ENCODE measurements at regions not wholly inside any gene's neighbourhood (a gene's known extent, or its start where the extent isn't known, plus 50 kb on each side); places are given as distances from the start of the nearest gene placed in this dataset.

DNA sequence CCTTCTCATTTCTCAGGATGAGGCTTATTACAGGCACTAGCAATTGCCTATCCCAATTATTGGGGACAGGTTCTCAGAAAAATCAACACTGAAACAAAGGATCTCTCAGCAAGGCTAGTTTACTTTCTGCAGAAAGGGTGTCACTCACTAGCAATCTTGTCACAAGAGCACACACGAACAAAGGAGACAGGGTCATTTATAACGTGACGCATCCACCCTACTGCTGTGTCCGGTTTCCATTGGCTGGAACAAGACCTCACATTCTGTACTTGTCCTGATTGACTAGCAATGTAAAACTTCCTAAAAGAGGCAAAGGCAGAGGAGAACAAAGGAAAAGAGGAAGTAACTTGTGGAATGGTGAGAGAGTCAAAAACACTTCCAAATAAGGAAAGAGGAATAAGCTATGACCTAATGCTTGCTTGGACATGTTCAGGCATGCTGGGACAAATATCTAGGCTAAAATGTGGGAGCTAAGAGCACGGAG is 160.2 kb upstream of the STXBP5 start:
- DNase-seq: no peak

GRCh38 chr6:147046141-147046877 is 157.9 kb upstream of the STXBP5 start:
- DNase-seq: no peak

- no peak for DNase-seq
Measured at GRCh38 chr6:147048930-147049329, 155.3 kb upstream of the STXBP5 start.

- DNase-seq: no peak
Measured at GRCh38 chr6:147053311-147053921, 150.8 kb upstream of the STXBP5 start.

- no peak for DNase-seq
Measured at GRCh38 chr6:147054158-147054557, 150.1 kb upstream of the STXBP5 start.

- no peak for DNase-seq
Measured at GRCh38 chr6:147054871-147055270, 149.3 kb upstream of the STXBP5 start.

GRCh38 chr6:147055821-147056392 is 148.3 kb upstream of the STXBP5 start:
- DNase-seq: no peak

GRCh38 chr6:147057188-147057587 is 147.0 kb upstream of the STXBP5 start:
- DNase-seq: no peak

GRCh38 chr6:147057705-147058342 is 146.4 kb upstream of the STXBP5 start:
- DNase-seq: no peak

DNA sequence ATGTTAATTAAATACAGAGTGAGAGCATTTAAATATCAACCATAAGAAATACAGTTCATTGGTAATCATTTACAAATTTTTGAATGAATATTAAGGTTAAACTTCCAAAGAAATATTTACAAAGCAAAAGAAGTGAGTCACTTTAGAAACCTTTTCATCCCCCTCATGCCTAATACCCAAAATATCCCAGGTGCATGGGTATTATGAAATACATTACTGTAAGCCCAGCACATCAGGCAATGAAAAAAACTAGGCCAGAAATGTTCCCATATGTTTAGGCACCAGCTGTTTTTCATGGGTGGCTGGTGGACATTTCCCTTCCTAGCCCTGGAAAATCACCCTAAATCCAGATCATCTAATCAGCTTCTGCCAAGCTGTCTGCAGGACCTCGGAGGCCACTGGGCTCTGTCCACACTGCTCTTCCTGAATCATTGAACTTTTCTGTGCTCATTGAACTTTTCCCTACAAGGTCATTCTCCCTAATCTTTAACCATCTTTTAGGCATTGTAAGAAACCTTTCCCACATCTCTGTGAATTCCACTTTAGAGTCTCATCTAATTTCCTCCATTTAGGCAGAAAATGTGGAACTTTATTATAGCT is 145.3 kb upstream of the STXBP5 start:
- DNase-seq: no peak

- no peak for DNase-seq
Measured at GRCh38 chr6:147060636-147061035, 143.6 kb upstream of the STXBP5 start.

DNA sequence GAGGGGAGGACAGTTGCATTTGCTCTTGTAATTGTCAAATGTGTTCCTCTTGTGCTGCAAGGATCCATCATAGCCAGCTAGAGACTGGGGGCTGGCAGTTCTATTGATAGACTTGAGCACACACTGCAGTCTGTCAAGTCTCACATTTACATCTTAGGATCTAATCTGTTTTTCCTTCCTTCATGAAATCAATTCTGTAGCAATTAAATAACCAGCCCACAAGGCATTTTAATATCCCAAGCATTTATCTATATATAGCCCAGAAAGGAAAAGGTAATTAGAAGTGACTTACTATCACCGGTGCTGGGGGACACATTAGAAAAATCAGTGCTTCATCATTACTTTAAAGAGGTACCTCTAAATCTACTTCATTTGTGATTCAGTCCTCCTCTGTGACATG is 143.0 kb upstream of the STXBP5 start:
- DNase-seq: no peak

DNA sequence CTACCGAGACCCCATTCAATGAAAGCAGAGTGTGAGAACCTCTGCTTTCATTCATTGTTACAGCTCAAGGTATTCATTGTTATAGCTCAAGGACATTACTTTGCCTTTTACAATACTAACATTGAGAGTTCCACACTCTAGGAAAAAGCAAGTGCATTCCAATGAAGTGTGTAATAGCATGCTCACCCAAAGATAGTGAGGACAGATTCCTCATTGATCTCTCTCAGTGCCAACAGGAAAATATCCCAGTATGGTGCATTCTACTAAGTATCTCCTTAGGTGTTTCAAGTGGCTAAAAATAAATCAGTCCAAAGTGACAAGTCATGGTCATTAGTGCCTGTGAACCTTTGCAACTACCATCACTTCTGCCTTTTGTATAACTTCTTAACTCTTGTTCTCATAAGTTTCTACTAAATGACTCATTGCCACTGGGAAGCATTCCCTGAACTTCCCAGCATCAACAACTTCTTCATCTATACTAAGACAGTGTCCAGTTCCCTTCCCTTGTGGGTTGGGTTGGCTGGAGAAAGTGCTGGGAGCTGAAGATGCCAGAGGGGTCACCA is 140.7 kb upstream of the STXBP5 start:
- no peak for DNase-seq

DNA sequence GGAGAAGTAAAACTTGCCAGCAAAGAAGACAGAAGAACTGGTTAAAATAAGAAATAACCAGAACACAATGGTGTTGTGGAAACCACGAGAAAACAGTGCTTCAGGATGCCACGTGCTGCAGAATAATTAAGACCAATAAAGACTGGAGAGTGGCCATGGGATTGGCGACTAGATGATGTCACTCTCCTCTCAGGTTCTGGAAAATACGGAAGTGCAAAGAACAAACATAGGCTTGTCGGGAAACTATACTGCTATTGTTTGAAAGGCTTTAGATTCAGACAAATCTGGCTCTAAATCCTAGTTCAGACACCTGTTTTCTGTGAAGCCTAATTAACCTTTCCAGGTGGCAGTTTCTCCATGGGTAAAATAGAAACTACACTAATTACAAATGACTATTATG is 138.4 kb upstream of the STXBP5 start:
- DNase-seq: no peak

DNA sequence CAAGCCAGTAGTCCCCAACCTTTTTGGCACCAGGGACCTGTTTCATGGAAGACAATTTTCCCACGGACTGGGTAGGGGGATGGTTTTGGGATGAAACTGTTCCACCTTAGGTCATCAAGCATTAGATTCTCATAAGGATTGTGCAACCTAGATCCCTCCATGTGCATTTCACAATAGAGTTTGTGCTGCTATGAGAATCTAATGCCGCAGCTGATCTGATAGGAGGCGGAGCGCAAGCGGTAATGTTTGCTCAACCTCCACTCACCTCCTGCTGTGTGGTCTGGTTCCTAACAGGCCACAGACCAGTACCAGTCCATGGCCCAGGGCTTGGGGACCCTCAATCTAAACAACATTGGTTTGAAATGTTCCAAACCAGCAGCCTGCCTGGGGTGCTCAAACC is 137.0 kb upstream of the STXBP5 start:
- DNase-seq: no peak

DNA sequence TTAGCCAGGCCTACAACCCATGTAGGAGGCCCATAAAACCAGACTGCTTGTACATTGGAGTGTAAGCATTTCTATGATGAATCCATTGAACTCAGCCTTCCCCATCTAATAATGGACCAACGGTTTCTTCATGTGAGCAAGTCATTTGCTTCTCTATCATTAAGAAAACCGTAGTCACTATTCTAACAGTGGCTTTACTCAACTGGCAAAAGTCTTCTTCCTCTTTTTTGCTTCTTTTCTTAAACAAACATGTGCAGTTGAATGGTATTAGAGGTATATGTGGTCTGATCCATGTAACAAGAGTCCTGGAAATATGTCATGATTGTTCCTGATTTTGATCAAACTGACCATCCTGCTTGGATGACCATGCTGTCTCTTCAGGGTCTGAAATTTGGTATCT is 132.4 kb upstream of the STXBP5 start:
- DNase-seq: no peak

DNA sequence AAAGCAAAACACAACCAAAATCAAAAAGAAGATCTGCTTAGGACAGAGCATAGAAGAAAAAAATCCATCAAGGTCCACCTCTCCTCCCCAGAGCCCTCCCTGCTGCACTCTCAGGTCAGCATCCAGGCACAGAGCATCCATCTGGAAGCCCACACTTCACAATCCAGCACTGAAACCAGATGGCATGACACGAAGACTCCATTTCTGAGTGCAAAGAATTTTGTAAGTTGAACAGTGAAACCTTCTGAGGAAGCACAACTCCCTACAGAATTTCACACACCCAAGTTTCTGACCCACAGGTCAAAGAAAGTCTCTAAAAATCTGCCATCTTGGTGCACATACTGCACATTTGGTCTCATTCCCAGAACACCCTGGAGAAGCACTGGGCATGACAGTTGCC is 128.8 kb upstream of the STXBP5 start:
- no peak for DNase-seq

DNA sequence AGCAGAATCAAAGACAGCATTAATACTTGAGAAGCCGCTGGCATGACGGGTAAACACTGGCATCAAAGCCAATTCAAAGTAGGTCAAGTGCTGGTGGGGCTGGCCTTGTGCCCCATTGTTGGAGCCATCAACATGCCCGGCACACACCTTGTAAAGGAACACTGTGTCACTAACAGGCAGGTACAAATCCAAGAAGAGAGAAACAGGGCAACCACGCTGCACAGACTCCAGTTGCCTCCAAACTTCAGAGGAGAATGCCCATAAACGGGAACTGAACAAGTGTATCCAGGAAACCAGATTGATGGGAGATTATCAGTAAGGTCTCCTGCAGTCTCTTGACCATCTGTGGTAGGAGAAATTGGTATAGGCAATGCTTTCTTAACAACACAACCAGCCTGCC is 127.0 kb upstream of the STXBP5 start:
- DNase-seq: no peak

DNA sequence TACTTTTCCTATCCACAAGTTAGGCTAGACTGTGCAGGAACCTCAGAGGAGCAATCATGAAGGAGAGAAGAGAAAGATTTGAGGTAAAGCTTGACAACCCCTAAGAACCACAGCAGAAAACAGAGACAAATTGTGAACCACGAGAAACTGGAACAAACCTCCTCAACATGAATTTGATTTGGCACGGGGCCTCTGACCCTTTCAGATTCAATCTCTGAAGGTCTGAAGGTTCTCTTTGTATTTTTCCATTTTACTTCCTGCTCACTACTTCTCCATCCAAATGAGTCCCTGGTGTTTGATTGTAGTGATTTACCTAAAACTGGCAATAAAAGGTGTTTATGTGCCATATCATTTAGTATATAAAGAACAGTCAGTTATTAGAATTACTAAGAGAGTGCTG is 126.1 kb upstream of the STXBP5 start:
- no peak for DNase-seq

DNA sequence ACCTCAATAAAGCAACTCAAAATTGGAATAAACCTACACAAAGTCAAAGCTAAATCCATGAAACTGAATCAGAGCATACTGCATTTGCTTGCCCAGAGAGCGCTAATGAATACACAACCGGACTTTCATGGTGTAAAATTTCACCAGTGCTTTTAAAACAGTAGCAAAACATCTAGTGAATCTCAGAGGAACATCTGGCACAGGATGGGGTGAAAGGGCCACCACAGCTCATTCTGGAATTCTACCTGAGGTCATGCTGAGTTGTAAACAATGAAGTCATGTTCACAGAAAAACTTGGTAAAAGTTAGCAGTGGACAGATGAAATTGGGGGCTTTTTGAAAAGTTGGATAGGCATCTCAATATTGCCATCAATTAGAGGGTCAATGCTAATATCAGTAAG is 125.6 kb upstream of the STXBP5 start:
- DNase-seq: no peak

DNA sequence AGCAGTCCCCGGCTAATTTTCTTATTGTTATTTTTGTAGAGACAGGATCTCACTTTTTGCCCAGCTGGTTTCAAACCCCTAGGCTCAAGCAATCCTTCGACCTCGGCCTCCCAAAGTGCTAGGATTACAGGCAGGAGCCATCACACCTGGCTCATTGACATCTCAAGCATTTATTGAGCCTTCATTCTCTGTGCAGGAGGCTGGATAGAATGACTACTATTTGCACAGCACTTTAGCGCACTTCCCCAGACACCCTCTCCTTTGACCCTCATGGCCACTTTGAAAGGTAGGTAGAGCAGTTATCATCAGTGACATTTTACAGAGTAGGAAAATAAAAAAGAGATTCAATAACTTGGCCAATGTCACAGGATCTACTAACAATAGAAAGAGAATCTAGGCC is 124.0 kb upstream of the STXBP5 start:
- DNase-seq: no peak

GRCh38 chr6:147081076-147081609 is 123.1 kb upstream of the STXBP5 start:
- no peak for DNase-seq

DNA sequence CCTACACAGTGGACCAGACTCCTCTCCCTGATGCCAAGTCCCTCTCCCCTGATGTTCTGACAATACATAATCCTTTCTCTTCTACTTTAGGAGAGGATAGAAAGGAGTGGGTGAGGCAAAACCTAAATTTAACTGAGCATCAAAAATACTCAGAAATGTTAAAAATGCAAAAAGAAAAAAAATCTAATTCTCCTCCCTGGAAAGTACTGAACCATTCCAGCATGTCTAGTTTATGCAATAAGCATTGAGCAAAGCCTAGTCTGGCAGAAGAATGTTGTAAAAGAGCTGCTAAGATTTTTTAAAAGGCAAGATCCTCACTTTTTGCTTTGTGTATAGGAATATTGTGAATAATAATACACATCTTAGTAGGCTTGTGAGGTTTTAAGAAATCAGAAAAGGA is 116.6 kb upstream of the STXBP5 start:
- DNase-seq: no peak

All from left hindlimb (tissue), 1 donor.